NT2/D1 (cell line): ENCODE measurements at regions not wholly inside any gene's neighbourhood (a gene's known extent, or its start where the extent isn't known, plus 50 kb on each side); places are given as distances from the start of the nearest gene placed in this dataset.

Source experiments
- DNase-seq: peaks from one replicate; pipeline ENCODE4 v3.0.0-alpha.2; 2011; ENCODE audit warnings: low read depth, low spot score
- H3K27me3 ChIP-seq: 2 replicates; pipeline ENCODE4 v1.6.0; 2011; ENCODE audit warnings: mild to moderate bottlenecking; ENCODE audit not compliant: insufficient read length, insufficient read depth
- H3K36me3 ChIP-seq: 2 replicates; pipeline ENCODE4 v1.6.1; 2011; ENCODE audit warnings: mild to moderate bottlenecking, low read length, mixed read lengths; ENCODE audit not compliant: insufficient read depth, insufficient read length
- H3K4me1 ChIP-seq: 2 replicates; pipeline ENCODE4 v1.5.1; 2011; ENCODE audit not compliant: insufficient read depth, insufficient read length
- H3K4me3 ChIP-seq: 2 replicates; pipeline ENCODE4 v1.5.1; 2011; ENCODE audit warnings: low read depth; ENCODE audit not compliant: insufficient read length
- H3K9ac ChIP-seq: 2 replicates; pipeline ENCODE4 v1.6.0; 2011; ENCODE audit warnings: low read depth; ENCODE audit not compliant: insufficient read length
- H3K9me3 ChIP-seq: 2 replicates; pipeline ENCODE4 v1.5.1; 2011; ENCODE audit warnings: mild to moderate bottlenecking, low read length; ENCODE audit not compliant: insufficient read depth
- SUZ12 ChIP-seq: IDR thresholded peaks from 2 replicates; pipeline ENCODE4 v1.6.1; 2011; ENCODE audit not compliant: insufficient read length, insufficient read depth; ENCODE audit errors: extremely low read depth
- YY1 ChIP-seq: IDR thresholded peaks from 2 replicates; pipeline ENCODE4 v1.6.1; 2011; ENCODE audit not compliant: insufficient read length, insufficient read depth
- ZNF274 ChIP-seq: IDR thresholded peaks from 2 replicates; pipeline ENCODE4 v1.6.1; 2011; ENCODE audit warnings: mild to moderate bottlenecking, low read depth, low read length

DNA sequence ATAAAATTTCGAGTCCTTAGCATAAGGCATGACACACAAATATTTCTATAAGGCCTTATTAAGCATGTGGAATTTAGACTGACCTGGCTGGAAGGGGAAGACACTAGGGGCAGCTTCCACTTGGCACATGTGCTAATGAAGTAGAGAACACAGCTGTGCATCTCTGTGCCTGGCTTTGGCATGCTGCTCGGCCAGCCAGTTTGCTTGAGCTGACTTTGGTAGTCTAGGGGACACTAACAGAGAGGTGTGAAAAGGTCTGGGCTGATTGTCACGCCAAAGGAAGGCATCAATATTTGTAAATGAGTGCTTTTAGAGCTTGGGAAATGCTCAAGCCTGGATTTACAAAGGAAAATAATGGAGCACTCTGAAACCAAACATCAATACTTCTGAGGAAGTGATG, 723.7 kb downstream of the PRELID2 start:
- Histone ChIP-seq H3K27me3 (no peaks in the 10 kb centered on the region), H3K4me1 (no peaks in the 10 kb centered on the region), H3K36me3 (no peaks in the 10 kb centered on the region), H3K9me3 (no peaks in the 10 kb centered on the region), H3K4me3 (no peak overlapping the region), H3K9ac (no peak overlapping the region)
- DNase-seq = no peak
- TF ChIP-seq SUZ12 = no peak
- no peak for TF ChIP-seq YY1
- no peak for TF ChIP-seq ZNF274

DNA sequence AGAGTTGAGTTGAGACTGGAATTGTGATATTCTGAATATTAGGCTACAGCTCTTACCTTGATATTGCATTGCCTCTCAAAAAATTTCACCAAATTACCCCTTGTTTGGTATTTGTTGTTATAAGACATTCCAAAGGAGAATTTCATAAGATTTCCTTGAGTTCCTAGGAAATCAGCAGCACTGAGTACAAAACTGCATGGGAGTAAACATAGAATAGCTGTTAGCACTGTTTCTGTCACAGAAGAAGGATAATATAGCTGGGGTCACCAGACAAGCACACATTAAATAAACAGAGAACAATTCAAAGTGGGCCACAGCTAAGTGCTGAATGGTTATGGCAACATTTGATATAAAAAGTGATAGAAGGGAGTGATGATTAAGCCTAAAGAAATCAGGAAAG, 724.3 kb downstream of the PRELID2 start:
- Histone ChIP-seq H3K4me3 (no peak overlapping the region), H3K9me3 (no peaks in the 10 kb centered on the region), H3K27me3 (no peaks in the 10 kb centered on the region), H3K4me1 (no peaks in the 10 kb centered on the region), H3K36me3 (no peaks in the 10 kb centered on the region), H3K9ac (no peak overlapping the region)
- DNase-seq = no peak
- TF ChIP-seq ZNF274 (no peak), YY1 (no peak), SUZ12 (no peak)

DNA sequence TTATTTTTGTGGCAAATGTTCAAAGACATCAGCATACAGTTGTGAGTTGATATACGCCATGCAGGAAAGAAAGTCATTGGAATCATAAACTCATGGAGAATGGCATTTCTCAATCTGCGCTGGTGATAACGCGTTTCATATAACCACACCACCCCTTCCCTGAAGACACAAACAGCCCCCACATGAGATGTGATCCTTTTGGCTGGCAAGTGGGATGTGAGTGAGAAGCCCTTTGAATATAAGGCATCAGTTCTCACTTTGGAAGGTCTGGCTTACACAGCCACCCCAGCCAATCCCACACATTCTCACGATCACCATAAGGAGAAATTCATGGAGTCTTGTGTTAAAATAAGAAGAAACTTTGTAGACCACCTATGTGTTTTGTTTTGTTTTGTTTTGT, 725.0 kb downstream of the PRELID2 start:
- Histone ChIP-seq H3K36me3 (no peaks in the 10 kb centered on the region), H3K27me3 (no peaks in the 10 kb centered on the region), H3K4me3 (no peak overlapping the region), H3K9ac (no peak overlapping the region), H3K9me3 (no peaks in the 10 kb centered on the region), H3K4me1 (no peaks in the 10 kb centered on the region)
- TF ChIP-seq YY1 = no peak
- TF ChIP-seq SUZ12 = no peak
- no peak for TF ChIP-seq ZNF274
- no peak for DNase-seq

DNA sequence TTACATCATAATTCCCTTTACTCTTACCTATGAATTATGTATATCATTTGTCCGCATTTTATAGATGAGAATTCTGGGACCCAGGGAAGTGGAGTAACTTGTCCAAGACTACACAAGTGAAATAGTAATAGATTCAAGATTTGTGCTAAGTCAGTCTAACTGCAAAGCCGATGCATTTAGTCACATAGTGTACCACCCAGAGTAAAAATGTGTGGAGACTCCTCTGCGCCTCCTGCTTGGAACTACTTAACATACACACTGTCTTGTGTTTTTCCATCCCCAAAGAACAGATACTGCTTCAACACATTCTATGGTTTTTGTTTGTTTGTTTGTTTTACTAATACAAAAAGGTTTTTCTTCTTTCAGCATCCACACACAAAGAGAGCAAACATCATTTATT, 729.8 kb downstream of the PRELID2 start:
- no peaks in the 10 kb centered on the region for H3K36me3 ChIP-seq
- no peaks in the 10 kb centered on the region for H3K9me3 ChIP-seq
- TF ChIP-seq ZNF274 (no peak), YY1 (no peak)
- H3K4me3 ChIP-seq = no peak overlapping the region
- H3K27me3 ChIP-seq = no peaks in the 10 kb centered on the region
- DNase-seq = no peak
- no peak overlapping the region for H3K9ac ChIP-seq
- H3K4me1 ChIP-seq = no peaks in the 10 kb centered on the region

DNA sequence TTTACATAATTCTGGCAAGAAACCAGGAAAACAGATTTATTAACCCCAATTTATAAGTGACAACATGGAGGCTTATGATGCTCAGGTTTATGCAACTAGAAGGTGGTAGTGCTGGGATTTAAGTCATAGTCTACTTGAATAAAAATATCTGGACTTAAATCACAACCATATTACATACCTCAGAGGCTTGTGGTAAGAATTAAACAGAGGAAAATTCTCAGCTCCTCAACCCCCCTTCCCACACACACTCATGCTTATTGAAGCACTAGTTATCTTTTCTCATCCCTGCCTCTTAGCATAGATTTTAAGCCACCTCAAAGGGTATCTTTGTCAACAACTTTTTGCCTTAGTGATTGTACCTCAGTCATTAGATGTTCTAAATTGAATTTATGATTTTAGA, 731.0 kb downstream of the PRELID2 start:
- Histone ChIP-seq H3K4me1 (no peaks in the 10 kb centered on the region), H3K27me3 (no peaks in the 10 kb centered on the region), H3K36me3 (no peaks in the 10 kb centered on the region), H3K9me3 (no peaks in the 10 kb centered on the region), H3K4me3 (no peak overlapping the region), H3K9ac (no peak overlapping the region)
- TF ChIP-seq YY1 (no peak), ZNF274 (no peak), SUZ12 (no peak)
- no peak for DNase-seq

DNA sequence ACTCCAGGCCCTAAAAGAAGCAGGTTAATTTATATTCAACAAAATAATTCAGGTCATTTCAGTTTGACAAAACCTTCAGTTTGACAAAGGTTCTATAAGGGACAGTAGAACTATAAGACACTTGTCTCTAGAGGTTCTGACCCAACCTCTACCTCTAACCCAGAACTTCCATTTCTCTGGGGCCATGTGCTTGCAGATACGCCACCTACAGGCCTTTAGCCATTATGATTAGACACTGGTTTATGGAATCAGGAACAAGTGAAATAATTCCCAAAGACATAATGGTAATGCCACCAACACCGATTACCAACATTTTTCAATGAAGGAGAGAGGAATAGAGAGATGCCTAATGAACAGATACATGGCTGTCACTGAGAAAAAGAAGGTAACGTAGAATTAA, 733.9 kb downstream of the PRELID2 start:
- no peak for DNase-seq
- Histone ChIP-seq H3K9ac (no peak overlapping the region), H3K36me3 (no peaks in the 10 kb centered on the region), H3K9me3 (no peaks in the 10 kb centered on the region), H3K4me3 (no peak overlapping the region), H3K27me3 (no peaks in the 10 kb centered on the region), H3K4me1 (no peaks in the 10 kb centered on the region)
- no peak for TF ChIP-seq YY1
- TF ChIP-seq SUZ12 = no peak
- no peak for TF ChIP-seq ZNF274

DNA sequence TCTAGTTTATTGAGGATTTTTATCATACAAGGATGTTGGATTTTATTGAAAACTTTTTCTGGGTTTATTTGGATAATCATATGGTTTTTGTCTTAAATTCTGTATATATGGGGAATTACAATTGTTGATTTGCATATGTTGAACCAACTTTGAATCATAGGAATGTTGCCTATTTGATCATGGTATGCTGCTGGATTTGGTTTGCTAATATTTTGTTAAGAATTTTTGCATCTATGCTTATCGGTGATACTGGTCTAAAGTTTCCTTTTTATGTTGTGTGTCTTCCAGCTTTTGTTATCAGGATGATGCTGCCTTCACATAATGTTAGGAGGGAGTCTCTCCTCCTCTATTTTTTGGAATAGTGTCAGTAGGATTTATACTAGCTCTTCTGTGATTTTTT, 745.0 kb downstream of the PRELID2 start:
- TF ChIP-seq YY1 = no peak
- TF ChIP-seq SUZ12 = no peak
- no peak for TF ChIP-seq ZNF274
- no peaks in the 10 kb centered on the region for H3K36me3 ChIP-seq
- DNase-seq = no peak
- H3K4me1 ChIP-seq = no peaks in the 10 kb centered on the region
- H3K9me3 ChIP-seq = no peaks in the 10 kb centered on the region
- H3K4me3 ChIP-seq = no peak overlapping the region
- no peak overlapping the region for H3K9ac ChIP-seq
- H3K27me3 ChIP-seq = no peaks in the 10 kb centered on the region

DNA sequence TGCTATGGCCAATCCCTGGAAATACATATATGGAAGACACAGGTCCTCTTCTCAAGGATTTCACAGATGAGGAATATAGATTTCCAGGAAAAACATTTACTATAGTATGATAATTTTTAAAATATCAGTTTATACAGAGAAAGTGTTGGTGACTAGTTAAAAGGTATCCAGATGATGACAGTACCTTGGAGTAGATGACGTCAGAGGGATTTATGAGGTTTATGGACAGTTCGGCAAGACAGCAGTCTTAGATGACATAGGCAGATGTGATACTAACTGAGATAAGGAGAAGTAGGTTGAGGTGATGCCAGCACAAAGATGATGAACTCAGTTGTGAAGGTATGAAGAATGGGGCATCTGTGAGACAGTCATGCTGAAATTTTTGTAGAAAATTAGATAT, 750.3 kb downstream of the PRELID2 start:
- H3K36me3 ChIP-seq = no peaks in the 10 kb centered on the region
- DNase-seq = no peak
- H3K27me3 ChIP-seq = no peaks in the 10 kb centered on the region
- H3K9ac ChIP-seq = no peak overlapping the region
- TF ChIP-seq SUZ12 = no peak
- no peak for TF ChIP-seq ZNF274
- TF ChIP-seq YY1 = no peak
- no peaks in the 10 kb centered on the region for H3K4me1 ChIP-seq
- no peaks in the 10 kb centered on the region for H3K9me3 ChIP-seq
- H3K4me3 ChIP-seq = no peak overlapping the region
